GM23248 (cell line): ENCODE measurements at regions not wholly inside any gene's neighbourhood (a gene's known extent, or its start where the extent isn't known, plus 50 kb on each side); places are given as distances from the start of the nearest gene placed in this dataset.

ENCODE experiments used
- EZH2 ChIP-seq: fragments of 200-600 bp; sonication (generic); IDR thresholded peaks from 2 replicates; pipeline ENCODE4 v1.6.1; 2018; ENCODE audit warnings: antibody characterized with exemption, mild to moderate bottlenecking; ENCODE audit not compliant: insufficient read depth, poor library complexity, severe bottlenecking
- EZH2phosphoT487 ChIP-seq: fragments of 200-600 bp; sonication (generic); IDR thresholded peaks from 2 replicates; pipeline ENCODE4 v1.6.1; 2018; ENCODE audit warnings: antibody characterized with exemption, moderate library complexity, mild to moderate bottlenecking, low read depth; ENCODE audit not compliant: insufficient read depth

DNA sequence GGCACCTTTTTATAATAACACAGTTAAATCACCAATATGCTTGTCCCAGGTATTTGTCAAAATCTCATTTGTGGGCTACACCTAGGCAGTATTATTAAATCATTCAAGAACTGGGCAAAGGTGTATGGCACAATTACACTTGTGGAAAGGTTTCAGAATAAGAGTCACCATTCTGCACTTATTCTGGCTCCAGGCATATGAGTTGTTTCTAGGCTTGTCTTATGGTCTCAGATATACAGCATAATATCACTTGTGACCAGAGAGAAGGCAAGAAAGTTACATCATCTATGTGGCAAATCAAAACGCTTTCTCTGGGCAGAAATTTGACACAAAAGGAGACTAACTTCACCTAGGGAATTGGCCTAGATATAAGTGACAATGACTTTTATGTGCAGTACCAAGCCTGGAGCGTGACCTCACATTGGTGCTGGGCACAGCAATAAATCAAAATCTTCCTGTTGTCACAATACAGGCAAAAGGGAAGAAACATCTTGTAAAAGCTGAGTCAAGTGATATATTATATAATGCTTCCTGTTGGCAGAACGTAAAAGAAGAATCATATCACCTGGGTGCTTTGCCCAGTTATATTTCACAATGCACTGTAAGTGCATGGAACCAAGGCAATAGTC, 959.9 kb upstream of the AMELY start:
- no peak for TF ChIP-seq EZH2
- TF ChIP-seq EZH2phosphoT487: no peak
